T-cell (primary cell): ENCODE measurements at regions not wholly inside any gene's neighbourhood (a gene's known extent, or its start where the extent isn't known, plus 50 kb on each side); places are given as distances from the start of the nearest gene placed in this dataset.
"Not testable (repeated sequence)": the region's sequence is repeated elsewhere in the genome, so short reads cannot be mapped to it uniquely, and the experiment has no call there.

Source experiments
- ATAC-seq, 4 experiments: fragments of 200-7000 bp in 3 of 4; fragments of 150-1000 bp in 1 of 4; cut with Tn5 transposase; replicated peaks in 1 of 4; 1 replicate in 3 of 4; 2 replicates in 1 of 4; pipeline ENCODE4 v1.10.0; 2021; ENCODE audit warnings: moderate library complexity in 3 of 4, mild to moderate bottlenecking in 2 of 4, moderate number of reproducible peaks in 1 of 4
- CTCF ChIA-PET, 2 donors: fragments of 300-600 bp; sonication (Branson Sonifier 250); formaldehyde crosslinking; loops; one replicate each; lab custom pipeline; 2022; ENCODE audit warnings: antibody characterized with exemption in 2 of 2; lab: Charles Lee
- POLR2A ChIA-PET, 2 donors: fragments of 300-600 bp; sonication (Branson Sonifier 250); formaldehyde crosslinking; loops; one replicate each; lab custom pipeline; 2022; ENCODE audit warnings: antibody characterized with exemption in 2 of 2; lab: Charles Lee
- DNase-seq, 35 experiments: peaks; one replicate each; pipeline versions ENCODE4 v3.0.0 to v3.0.0-alpha.2; 2013 to 2023
- H3K27ac ChIP-seq: one replicate; pipeline ENCODE4 v1.5.1; 2013; ENCODE audit warnings: low read length
- H3K27me3 ChIP-seq, 2 experiments: replicated peaks in 1 of 2; 1 replicate in 1 of 2; 2 replicates in 1 of 2; pipeline versions ENCODE4 v1.6.1 to v1.7.0; 2013; ENCODE audit warnings: low read length in 1 of 2, mixed read lengths in 1 of 2; ENCODE audit not compliant: control insufficient read depth in 2 of 2, insufficient read depth in 2 of 2; ENCODE audit errors: extremely low read depth in 1 of 2
- H3K36me3 ChIP-seq, 2 donors: 1 replicate in 1 of 2; 2 replicates in 1 of 2; pipeline versions ENCODE4 v1.6.1 to v1.7.0; 2013; ENCODE audit warnings: low read length in 1 of 2; ENCODE audit not compliant: control insufficient read depth in 2 of 2, insufficient read depth in 1 of 2; ENCODE audit errors: extremely low read depth in 1 of 2
- H3K4me1 ChIP-seq, 2 experiments: 1 replicate in 1 of 2; 2 replicates in 1 of 2; pipeline versions ENCODE4 v1.6.1 to v1.7.0; 2013; ENCODE audit warnings: low read length in 2 of 2, mixed read lengths in 1 of 2; ENCODE audit not compliant: insufficient read depth in 2 of 2, control insufficient read depth in 1 of 2; ENCODE audit errors: extremely low read depth in 1 of 2
- H3K4me3 ChIP-seq, 2 donors: 1 replicate in 1 of 2; 2 replicates in 1 of 2; pipeline versions ENCODE4 v1.5.1 to v1.7.0; 2013; ENCODE audit warnings: mild to moderate bottlenecking in 2 of 2, low read length in 1 of 2, moderate library complexity in 1 of 2; ENCODE audit not compliant: control insufficient read depth in 1 of 2; ENCODE audit errors: extremely low read depth in 1 of 2
- H3K9me3 ChIP-seq: 2 replicates; pipeline ENCODE4 v1.7.0; 2013
- H3K27ac Mint-ChIP-seq, 2 donors: one replicate each; pipeline ENCODE4 v1.8.0; 2020 to 2021; ENCODE audit warnings: mild to moderate bottlenecking in 2 of 2, mixed read lengths in 2 of 2
- H3K27me3 Mint-ChIP-seq, 2 donors: one replicate each; pipeline ENCODE4 v1.8.0; 2021 to 2022; ENCODE audit warnings: mixed read lengths in 2 of 2
- H3K36me3 Mint-ChIP-seq: one replicate; pipeline ENCODE4 v1.8.0; 2021; ENCODE audit warnings: mixed read lengths
- H3K4me1 Mint-ChIP-seq, 3 donors: one replicate each; pipeline ENCODE4 v1.8.0; 2020 to 2022; ENCODE audit warnings: mixed read lengths in 3 of 3, mild to moderate bottlenecking in 1 of 3
- H3K4me3 Mint-ChIP-seq, 3 donors: one replicate each; pipeline ENCODE4 v1.8.0; 2020 to 2022; ENCODE audit warnings: mild to moderate bottlenecking in 3 of 3, mixed read lengths in 3 of 3, moderate library complexity in 3 of 3
- H3K9me3 Mint-ChIP-seq, 3 donors: one replicate each; pipeline ENCODE4 v1.8.0; 2020 to 2022; ENCODE audit warnings: mixed read lengths in 3 of 3
- WGBS: methylation state at CpG from one replicate; pipeline ENCODE4 v1.1.5; 2013; ENCODE audit warnings: missing lambda C conversion rate; ENCODE audit not compliant: insufficient coverage; 5-methylcytosine and 5-hydroxymethylcytosine counted together

- Mint-ChIP-seq H3K36me3 (no peaks in the 10 kb centered on the region), H3K27me3 (peaks cover 5 to 7% of the 10 kb centered on the region in 2 donors), H3K4me1 (no peaks in the 10 kb centered on the region), H3K27ac (no peak overlapping the region), H3K4me3 (no peak overlapping the region), H3K9me3 (peaks cover 0 to 6% (median 3%) of the 10 kb centered on the region in 3 donors)
- ChIA-PET CTCF (no interaction called here), POLR2A (no interaction called here)
- no peak overlapping the region for H3K27ac ChIP-seq
- no peaks in the 10 kb centered on the region for H3K36me3 ChIP-seq
- H3K4me3 ChIP-seq, result no peak overlapping the region
- DNase-seq, result no peak
- H3K4me1 ChIP-seq, result no peaks in the 10 kb centered on the region
- no peaks in the 10 kb centered on the region for H3K27me3 ChIP-seq
- no CpG with 5 or more reads among the region's 1 CpG for WGBS
- ATAC-seq, result no peak
- no peaks in the 10 kb centered on the region for H3K9me3 ChIP-seq
These were observed 75.1 kb upstream of the UNC13C start for GRCh38 chr15:53903129-53903528.

GRCh38 chr15:53893468-53893867 is 84.8 kb upstream of the UNC13C start:
- ATAC-seq, H3K9me3 ChIP-seq, H3K27me3 ChIP-seq, H3K4me1 ChIP-seq, H3K36me3 ChIP-seq, H3K9me3 Mint-ChIP-seq, H3K4me3 ChIP-seq, H3K27ac Mint-ChIP-seq, H3K4me1 Mint-ChIP-seq, H3K27me3 Mint-ChIP-seq, CTCF ChIA-PET, DNase-seq, H3K36me3 Mint-ChIP-seq, POLR2A ChIA-PET, H3K27ac ChIP-seq, H3K4me3 Mint-ChIP-seq: not testable (repeated sequence)
- WGBS, result 44% methylated on average over 1 of the region's 2 CpGs

- POLR2A ChIA-PET, DNase-seq, H3K9me3 Mint-ChIP-seq, H3K27me3 Mint-ChIP-seq, CTCF ChIA-PET, H3K36me3 ChIP-seq, H3K9me3 ChIP-seq, H3K4me3 ChIP-seq, H3K4me3 Mint-ChIP-seq, ATAC-seq, H3K4me1 ChIP-seq, H3K4me1 Mint-ChIP-seq, H3K27ac Mint-ChIP-seq, H3K27me3 ChIP-seq, H3K36me3 Mint-ChIP-seq, H3K27ac ChIP-seq: not testable (repeated sequence)
- WGBS, result no CpG with 5 or more reads among the region's 3 CpGs
These were observed 86.4 kb upstream of the UNC13C start for GRCh38 chr15:53891862-53892261.

GRCh38 chr15:53884441-53884840 is 93.8 kb upstream of the UNC13C start:
- no CpG with 5 or more reads among the region's 2 CpGs for WGBS
- Mint-ChIP-seq H3K9me3 (peaks cover 5 to 9% (median 5%) of the 10 kb centered on the region in 3 donors), H3K27ac (no peak overlapping the region), H3K4me3 (no peak overlapping the region), H3K4me1 (no peaks in the 10 kb centered on the region), H3K27me3 (no peaks in the 10 kb centered on the region), H3K36me3 (no peaks in the 10 kb centered on the region)
- no peak overlapping the region for H3K4me3 ChIP-seq
- H3K27ac ChIP-seq, result no peak overlapping the region
- POLR2A ChIA-PET, result no interaction called here
- DNase-seq (no peak), ATAC-seq (no peak)
- no peaks in the 10 kb centered on the region for H3K36me3 ChIP-seq
- no peaks in the 10 kb centered on the region for H3K4me1 ChIP-seq
- H3K27me3 ChIP-seq, result peaks cover 0 to 2% of the 10 kb centered on the region in 2 experiments
- no peaks in the 10 kb centered on the region for H3K9me3 ChIP-seq
- CTCF ChIA-PET, result no interaction called here

- no peaks in the 10 kb centered on the region for H3K27me3 Mint-ChIP-seq
- ChIA-PET CTCF (no interaction called here), POLR2A (no interaction called here)
- no peak for DNase-seq
- H3K4me3 Mint-ChIP-seq, result no peak overlapping the region
- ATAC-seq, result no peak
- H3K4me3 ChIP-seq, result no peak overlapping the region
- no peak overlapping the region for H3K27ac ChIP-seq
- no peaks in the 10 kb centered on the region for H3K9me3 ChIP-seq
- H3K4me1 ChIP-seq, result no peaks in the 10 kb centered on the region
- H3K36me3 ChIP-seq, result no peaks in the 10 kb centered on the region
- H3K36me3 Mint-ChIP-seq, result no peaks in the 10 kb centered on the region
- H3K27me3 ChIP-seq, result peaks cover 0 to 2% of the 10 kb centered on the region in 2 experiments
- WGBS, result no CpG with 5 or more reads among the region's 1 CpG
- H3K27ac Mint-ChIP-seq, result no peak overlapping the region
- peaks cover 0 to 9% (median 4%) of the 10 kb centered on the region in 3 donors for H3K9me3 Mint-ChIP-seq
- no peaks in the 10 kb centered on the region for H3K4me1 Mint-ChIP-seq
These were observed 95.9 kb upstream of the UNC13C start for GRCh38 chr15:53882311-53882710.

GRCh38 chr15:53880357-53880756 is 97.9 kb upstream of the UNC13C start:
- Mint-ChIP-seq H3K4me1 (no peaks in the 10 kb centered on the region), H3K9me3 (peaks cover 0 to 4% (median 3%) of the 10 kb centered on the region in 3 donors), H3K4me3 (no peak overlapping the region), H3K27me3 (no peaks in the 10 kb centered on the region), H3K27ac (no peak overlapping the region), H3K36me3 (no peaks in the 10 kb centered on the region)
- Histone ChIP-seq H3K4me1 (no peaks in the 10 kb centered on the region), H3K4me3 (no peak overlapping the region), H3K36me3 (no peaks in the 10 kb centered on the region), H3K9me3 (no peaks in the 10 kb centered on the region), H3K27me3 (peaks cover 0 to 2% of the 10 kb centered on the region in 2 experiments), H3K27ac (no peak overlapping the region)
- WGBS, result 87% methylated on average over 3 of the region's 8 CpGs
- CTCF ChIA-PET, result interaction anchor here in 1 of 2 donors (0.7 kb wide), 1 partner anchor 1233 kb away, joined by 3 read pairs; no protein-coding TSS in a partner anchor
- DNase-seq (no peak), ATAC-seq (no peak)
- POLR2A ChIA-PET, result no interaction called here

- WGBS, result 50% methylated on average over 1 of the region's 2 CpGs
- H3K4me1 ChIP-seq, result no peaks in the 10 kb centered on the region
- POLR2A ChIA-PET, result no interaction called here
- H3K36me3 Mint-ChIP-seq, result no peaks in the 10 kb centered on the region
- H3K4me3 ChIP-seq, result no peak overlapping the region
- H3K27ac ChIP-seq, result no peak overlapping the region
- ATAC-seq (no peak), DNase-seq (no peak)
- H3K27me3 ChIP-seq, result no peaks in the 10 kb centered on the region
- H3K27me3 Mint-ChIP-seq, result peaks cover 0 to 2% of the 10 kb centered on the region in 2 donors
- no peaks in the 10 kb centered on the region for H3K36me3 ChIP-seq
- no peaks in the 10 kb centered on the region for H3K9me3 ChIP-seq
- no peak overlapping the region for H3K27ac Mint-ChIP-seq
- H3K9me3 Mint-ChIP-seq, result peaks cover 3 to 10% (median 9%) of the 10 kb centered on the region in 3 donors
- CTCF ChIA-PET, result no interaction called here
- H3K4me3 Mint-ChIP-seq, result no peak overlapping the region
- H3K4me1 Mint-ChIP-seq, result no peaks in the 10 kb centered on the region
These were observed 102.5 kb upstream of the UNC13C start for GRCh38 chr15:53875711-53876110.
